Neutrophil (primary cell): ENCODE measurements at regions not wholly inside any gene's neighbourhood (a gene's known extent, or its start where the extent isn't known, plus 50 kb on each side); places are given as distances from the start of the nearest gene placed in this dataset.

ENCODE experiments used
- H3K27ac ChIP-seq: fragments of 200-600 bp; sonication (generic); 2 replicates; pipeline ENCODE4 v1.5.1; 2016; ENCODE audit warnings: mild to moderate bottlenecking, moderate library complexity
- H3K27me3 ChIP-seq: fragments of 200-600 bp; sonication (generic); 2 replicates; pipeline ENCODE4 v1.6.0; 2016; ENCODE audit warnings: mild to moderate bottlenecking
- H3K36me3 ChIP-seq: fragments of 200-600 bp; sonication (generic); 2 replicates; pipeline ENCODE4 v1.5.1; 2017
- H3K4me1 ChIP-seq, 2 experiments: fragments of 200-600 bp in 1 of 2; sonication (generic) in 1 of 2; 1 replicate in 1 of 2; 2 replicates in 1 of 2; pipeline versions ENCODE4 v1.5.1 to v1.6.1; 2013 to 2016; ENCODE audit warnings: low read depth in 1 of 2, low read length in 1 of 2, mild to moderate bottlenecking in 1 of 2, moderate library complexity in 1 of 2; ENCODE audit not compliant: control insufficient read depth in 1 of 2, insufficient read depth in 1 of 2
- H3K4me3 ChIP-seq, 2 experiments: fragments of 200-600 bp in 1 of 2; sonication (generic) in 1 of 2; 1 replicate in 1 of 2; 2 replicates in 1 of 2; pipeline ENCODE4 v1.5.1; 2013 to 2016; ENCODE audit warnings: low read depth in 1 of 2, low read length in 1 of 2, mild to moderate bottlenecking in 1 of 2, moderate library complexity in 1 of 2
- H3K9me3 ChIP-seq: fragments of 200-600 bp; sonication (generic); 2 replicates; pipeline ENCODE4 v1.5.1; 2016
- TF ChIP-seq, protein P1 (sequence below): fragments of 200-600 bp; sonication (generic); IDR thresholded peaks from 2 replicates; pipeline ENCODE4 v1.5.1; 2016; ENCODE audit warnings: antibody characterized with exemption

DNA sequence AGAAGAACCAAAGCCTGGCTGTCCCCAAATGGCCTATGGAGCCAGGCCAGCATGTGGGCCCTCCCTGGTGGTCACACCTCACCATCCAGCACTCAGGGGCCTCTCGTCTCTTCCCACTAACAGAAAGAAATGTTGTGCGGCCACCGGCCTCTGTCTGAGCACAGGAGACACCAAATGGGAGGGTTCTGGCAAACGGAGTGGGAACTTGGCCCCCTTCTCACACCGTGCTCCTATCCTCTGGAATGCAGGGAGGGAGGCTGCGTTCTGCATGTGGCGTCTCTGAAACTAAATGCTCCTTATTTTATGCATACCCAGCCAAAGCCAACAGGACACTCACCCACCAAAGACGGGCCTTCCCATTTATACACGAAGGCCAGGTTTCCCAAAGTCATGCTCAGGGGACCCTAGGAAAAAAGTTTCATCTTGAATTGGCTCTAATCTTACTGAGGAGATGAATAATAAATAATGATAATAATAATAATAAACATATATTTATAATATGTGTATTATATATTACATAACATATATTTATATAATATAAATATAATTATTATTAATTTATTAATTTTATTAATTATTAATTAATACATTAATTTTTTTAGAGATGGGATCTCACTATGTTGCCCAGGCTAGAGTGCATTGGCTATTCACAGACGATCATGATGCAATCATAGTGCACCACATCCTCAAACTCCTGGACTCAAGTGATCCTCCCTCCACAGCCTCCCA lies 102.4 kb downstream of the FOXF2 start:
- no peaks in the 10 kb centered on the region for H3K36me3 ChIP-seq
- no peak overlapping the region for H3K4me3 ChIP-seq
- H3K9me3 ChIP-seq = no peaks in the 10 kb centered on the region
- no peak overlapping the region for H3K27ac ChIP-seq
- TF ChIP-seq, protein P1, sequence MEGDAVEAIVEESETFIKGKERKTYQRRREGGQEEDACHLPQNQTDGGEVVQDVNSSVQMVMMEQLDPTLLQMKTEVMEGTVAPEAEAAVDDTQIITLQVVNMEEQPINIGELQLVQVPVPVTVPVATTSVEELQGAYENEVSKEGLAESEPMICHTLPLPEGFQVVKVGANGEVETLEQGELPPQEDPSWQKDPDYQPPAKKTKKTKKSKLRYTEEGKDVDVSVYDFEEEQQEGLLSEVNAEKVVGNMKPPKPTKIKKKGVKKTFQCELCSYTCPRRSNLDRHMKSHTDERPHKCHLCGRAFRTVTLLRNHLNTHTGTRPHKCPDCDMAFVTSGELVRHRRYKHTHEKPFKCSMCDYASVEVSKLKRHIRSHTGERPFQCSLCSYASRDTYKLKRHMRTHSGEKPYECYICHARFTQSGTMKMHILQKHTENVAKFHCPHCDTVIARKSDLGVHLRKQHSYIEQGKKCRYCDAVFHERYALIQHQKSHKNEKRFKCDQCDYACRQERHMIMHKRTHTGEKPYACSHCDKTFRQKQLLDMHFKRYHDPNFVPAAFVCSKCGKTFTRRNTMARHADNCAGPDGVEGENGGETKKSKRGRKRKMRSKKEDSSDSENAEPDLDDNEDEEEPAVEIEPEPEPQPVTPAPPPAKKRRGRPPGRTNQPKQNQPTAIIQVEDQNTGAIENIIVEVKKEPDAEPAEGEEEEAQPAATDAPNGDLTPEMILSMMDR = no peak
- H3K27me3 ChIP-seq = no peaks in the 10 kb centered on the region
- no peaks in the 10 kb centered on the region for H3K4me1 ChIP-seq

GRCh38 chr6:1494671-1495070 lies 105.3 kb downstream of the FOXF2 start:
- no peaks in the 10 kb centered on the region for H3K27me3 ChIP-seq
- H3K36me3 ChIP-seq = no peaks in the 10 kb centered on the region
- H3K27ac ChIP-seq = no peak overlapping the region
- H3K9me3 ChIP-seq = no peaks in the 10 kb centered on the region
- H3K4me3 ChIP-seq = no peak overlapping the region
- H3K4me1 ChIP-seq = no peaks in the 10 kb centered on the region
- TF ChIP-seq, protein P1 = no peak

GRCh38 chr6:1495344-1495743 lies 106.0 kb downstream of the FOXF2 start:
- TF ChIP-seq, protein P1 = no peak
- Histone ChIP-seq H3K27ac (no peak overlapping the region), H3K9me3 (no peaks in the 10 kb centered on the region), H3K4me3 (no peak overlapping the region), H3K27me3 (no peaks in the 10 kb centered on the region), H3K4me1 (no peaks in the 10 kb centered on the region), H3K36me3 (no peaks in the 10 kb centered on the region)

GRCh38 chr6:1496092-1496491 lies 106.7 kb downstream of the FOXF2 start:
- no peaks in the 10 kb centered on the region for H3K4me1 ChIP-seq
- no peak overlapping the region for H3K4me3 ChIP-seq
- TF ChIP-seq, protein P1 = no peak
- no peaks in the 10 kb centered on the region for H3K27me3 ChIP-seq
- no peaks in the 10 kb centered on the region for H3K9me3 ChIP-seq
- no peak overlapping the region for H3K27ac ChIP-seq
- no peaks in the 10 kb centered on the region for H3K36me3 ChIP-seq

DNA sequence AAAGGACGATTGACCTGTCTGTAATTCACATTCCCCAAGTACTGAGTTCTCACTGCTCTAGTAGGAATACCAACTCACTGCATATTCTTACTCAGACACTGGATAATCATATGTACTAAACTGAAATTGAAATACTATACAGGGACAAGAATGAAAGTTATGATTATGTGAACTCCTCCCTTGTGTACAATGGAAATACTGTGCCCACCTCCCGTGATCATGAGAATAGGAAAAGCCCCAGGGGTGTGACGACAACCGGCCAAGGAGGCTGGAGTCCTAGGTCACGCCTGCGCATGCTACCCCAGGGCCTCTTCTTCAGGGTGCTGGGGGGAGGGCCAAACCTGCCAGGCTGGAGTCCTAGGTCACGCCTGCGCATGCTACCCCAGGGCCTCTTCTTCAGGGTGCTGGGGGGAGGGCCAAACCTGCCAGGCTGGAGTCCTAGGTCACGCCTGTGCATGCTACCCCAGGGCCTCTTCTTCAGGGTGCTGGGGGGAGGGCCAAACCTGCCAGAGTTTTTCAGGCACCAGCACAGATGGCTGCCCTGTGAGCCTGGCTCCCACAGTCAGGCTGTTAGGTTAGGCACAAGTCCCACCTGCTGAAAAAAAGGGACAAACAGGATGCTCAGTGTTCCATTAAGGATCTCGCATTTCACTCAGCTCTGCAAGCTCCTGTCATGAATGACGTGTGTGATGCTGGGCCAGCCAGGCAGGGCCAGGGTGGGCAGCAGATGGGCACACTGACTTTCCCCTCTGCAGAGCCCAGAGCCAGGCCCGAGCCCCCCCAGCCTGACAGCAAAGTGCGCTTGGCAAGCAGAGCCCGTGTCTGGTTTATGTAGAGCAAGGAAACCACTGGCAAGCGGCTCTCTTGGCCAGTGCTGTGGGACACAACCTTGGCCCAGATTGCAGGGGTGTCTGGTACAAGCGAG lies 107.7 kb downstream of the FOXF2 start:
- Histone ChIP-seq H3K9me3 (no peaks in the 10 kb centered on the region), H3K4me3 (no peak overlapping the region), H3K27me3 (no peaks in the 10 kb centered on the region), H3K4me1 (no peaks in the 10 kb centered on the region), H3K27ac (no peak overlapping the region), H3K36me3 (no peaks in the 10 kb centered on the region)
- TF ChIP-seq, protein P1 = no peak
